Stimulated activated CD4-positive, alpha-beta T cell treated with anti-CD3 and anti-CD28 coated beads, Interleukin-1b, Interleukin-23, amount 100 ng/mL, for 48 hours (primary cell): ENCODE measurements at regions not wholly inside any gene's neighbourhood (a gene's known extent, or its start where the extent isn't known, plus 50 kb on each side); places are given as distances from the start of the nearest gene placed in this dataset.
A peak's percentile ranks its signal among the peaks of the same experiment; 100 is the strongest.
"Not testable (repeated sequence)": the region's sequence is repeated elsewhere in the genome, so short reads cannot be mapped to it uniquely, and the experiment has no call there.

Experiments used
- DNase-seq: peaks from one replicate; pipeline ENCODE4 v3.0.0-alpha.2; 2020

DNA sequence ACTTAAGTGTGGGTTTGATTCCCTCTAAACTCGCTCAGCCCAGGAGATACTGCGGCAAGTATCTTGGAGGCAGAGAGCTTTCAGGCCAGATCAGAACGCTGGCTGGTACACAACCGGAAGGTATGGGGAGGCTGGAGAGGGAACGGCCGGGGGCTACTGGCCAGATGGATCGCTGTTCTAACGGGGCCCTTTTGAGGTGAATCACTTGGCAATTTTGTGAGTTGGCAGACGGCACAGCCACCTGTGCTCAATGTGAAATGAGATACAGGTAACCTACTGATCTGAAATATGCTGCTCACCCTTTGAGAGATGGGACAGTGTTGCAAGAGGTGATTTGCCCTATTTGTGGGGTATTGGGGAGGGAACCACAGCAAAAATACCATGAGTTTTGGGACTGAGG is 622.9 kb upstream of the RBFOX1 start:
- no peak for DNase-seq

DNA sequence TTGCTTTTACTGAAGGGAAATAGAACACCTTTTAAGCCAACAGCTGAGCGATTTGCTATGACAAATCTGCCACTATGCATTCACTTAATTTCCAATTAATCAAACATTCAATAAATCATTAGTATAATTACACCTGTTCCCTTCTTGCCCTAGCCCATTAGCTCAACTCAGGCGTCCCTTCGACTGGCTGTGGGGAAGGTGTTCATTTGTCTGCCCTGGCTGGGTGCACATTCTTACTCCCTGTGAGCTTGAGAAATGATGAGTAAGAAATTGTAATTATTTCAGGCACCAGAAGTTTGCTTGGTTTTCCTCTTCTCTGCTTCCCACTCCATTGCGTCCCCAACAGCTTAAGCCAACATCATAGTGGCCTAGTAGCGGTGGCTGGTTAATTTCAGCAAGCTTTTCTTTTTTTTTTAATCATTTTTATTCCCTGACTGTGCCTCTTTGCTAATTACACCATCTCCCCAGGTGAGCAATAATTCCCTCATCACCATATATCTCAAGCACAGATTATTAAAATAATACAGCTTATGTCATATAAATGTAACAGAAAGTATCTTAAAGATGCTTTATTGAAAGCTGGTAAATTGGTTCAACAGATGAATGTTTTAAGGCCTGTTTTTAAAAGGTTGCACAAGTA is 623.9 kb upstream of the RBFOX1 start:
- no peak for DNase-seq

GRCh38 chr16:6704306-6704930 is 628.2 kb upstream of the RBFOX1 start:
- DNase-seq = no peak

GRCh38 chr16:6701096-6701495 is 631.5 kb upstream of the RBFOX1 start:
- no peak for DNase-seq

- no peak for DNase-seq
Observed at GRCh38 chr16:6698548-6698947, 634.1 kb upstream of the RBFOX1 start.

GRCh38 chr16:6695666-6696065 is 637.0 kb upstream of the RBFOX1 start:
- no peak for DNase-seq

GRCh38 chr16:6694636-6695035 is 638.0 kb upstream of the RBFOX1 start:
- no peak for DNase-seq

GRCh38 chr16:6693418-6693817 is 639.2 kb upstream of the RBFOX1 start:
- DNase-seq = not testable (repeated sequence)

- DNase-seq = no peak
Observed at GRCh38 chr16:6692874-6693273, 639.8 kb upstream of the RBFOX1 start.

DNA sequence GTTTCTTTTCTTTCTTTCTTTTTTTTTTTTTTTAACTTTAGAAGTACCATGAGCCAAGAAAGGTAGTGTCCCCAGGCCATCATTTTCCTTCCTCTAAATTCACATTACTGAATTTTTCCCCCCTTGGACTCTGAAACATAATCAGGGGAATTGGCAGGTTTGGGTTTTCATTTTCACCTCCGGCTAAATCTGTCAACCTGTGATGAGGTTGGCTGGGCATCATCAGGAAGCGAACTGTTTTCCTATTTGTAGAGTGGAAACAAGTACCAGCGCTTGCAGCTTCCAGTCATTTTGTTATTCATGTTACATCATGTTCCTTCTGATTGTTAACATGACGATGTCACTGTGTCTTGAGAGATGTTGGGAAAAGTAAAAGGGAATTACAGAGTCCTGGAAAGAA is 641.9 kb upstream of the RBFOX1 start:
- DNase-seq = no peak

GRCh38 chr16:6689643-6690042 is 643.0 kb upstream of the RBFOX1 start:
- DNase-seq = no peak

GRCh38 chr16:6687593-6687992 is 645.1 kb upstream of the RBFOX1 start:
- DNase-seq = no peak

DNA sequence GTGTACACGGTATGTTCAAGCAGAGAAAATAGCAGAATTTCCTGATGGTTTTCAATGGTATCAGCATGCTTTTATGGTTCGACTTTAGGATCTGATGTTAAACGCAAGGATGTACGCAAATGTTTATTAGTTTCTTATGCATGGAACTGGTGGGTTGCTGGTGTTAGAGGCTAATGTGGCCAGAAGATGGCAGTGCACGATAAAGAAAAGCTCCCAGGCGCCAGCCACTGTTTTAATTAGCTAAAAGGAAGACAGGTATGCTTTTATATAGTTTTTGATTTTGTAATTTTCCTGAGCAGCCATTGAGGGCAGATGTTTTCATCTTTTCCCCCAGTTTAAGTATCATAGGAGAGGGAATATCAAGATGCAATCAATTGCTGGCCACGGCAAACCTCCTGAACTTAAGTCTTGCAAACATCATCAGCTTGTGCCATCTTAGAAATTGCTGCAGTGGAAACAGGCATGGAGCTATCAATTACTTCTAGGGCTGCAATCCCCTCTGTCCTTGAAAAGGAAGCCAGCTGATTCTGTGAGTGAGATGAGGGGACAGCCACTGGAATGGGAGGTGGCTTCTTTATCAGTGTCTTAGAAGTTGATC is 648.5 kb upstream of the RBFOX1 start:
- DNase-seq = no peak

- peak; percentile 13 for DNase-seq
Observed at GRCh38 chr16:6682142-6682811, 650.4 kb upstream of the RBFOX1 start.

DNA sequence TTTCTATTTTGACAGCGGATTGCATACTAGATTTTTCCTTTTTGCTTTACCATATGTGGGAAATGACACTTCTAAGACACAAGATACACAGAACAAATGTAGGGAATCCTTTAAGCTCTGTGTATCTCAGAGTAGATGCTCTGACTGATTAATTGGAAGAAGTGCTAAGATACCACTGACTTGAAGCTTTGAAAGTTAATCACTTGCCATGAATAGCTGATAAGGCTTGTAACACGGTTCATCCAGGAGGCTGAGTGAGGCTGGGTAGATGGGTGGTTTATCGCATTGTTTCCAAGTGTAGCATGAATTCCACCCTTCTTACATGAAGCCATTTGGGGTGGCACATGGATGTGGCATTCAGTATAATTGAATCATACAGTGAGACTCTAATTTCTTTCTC is 654.1 kb upstream of the RBFOX1 start:
- DNase-seq = no peak

DNA sequence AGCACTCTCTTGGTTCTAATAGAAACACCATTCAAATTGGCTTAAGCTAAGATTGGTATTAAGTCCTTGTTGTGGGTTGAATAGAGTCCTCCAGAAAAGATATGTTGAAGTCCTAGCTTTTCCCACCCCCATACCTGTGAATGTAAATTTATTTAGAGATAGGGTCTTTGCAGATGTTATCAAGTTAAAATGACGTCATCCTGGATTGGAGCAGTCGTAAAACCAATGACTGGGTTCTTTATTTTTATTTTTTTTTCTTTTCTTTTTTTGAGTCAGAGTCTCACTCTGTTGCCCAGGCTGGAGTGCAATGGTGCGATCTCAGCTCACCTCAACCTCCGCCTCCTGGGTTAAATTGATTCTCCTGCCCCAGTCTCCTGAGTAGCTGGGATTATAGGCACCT is 658.6 kb upstream of the RBFOX1 start:
- no peak for DNase-seq

DNA sequence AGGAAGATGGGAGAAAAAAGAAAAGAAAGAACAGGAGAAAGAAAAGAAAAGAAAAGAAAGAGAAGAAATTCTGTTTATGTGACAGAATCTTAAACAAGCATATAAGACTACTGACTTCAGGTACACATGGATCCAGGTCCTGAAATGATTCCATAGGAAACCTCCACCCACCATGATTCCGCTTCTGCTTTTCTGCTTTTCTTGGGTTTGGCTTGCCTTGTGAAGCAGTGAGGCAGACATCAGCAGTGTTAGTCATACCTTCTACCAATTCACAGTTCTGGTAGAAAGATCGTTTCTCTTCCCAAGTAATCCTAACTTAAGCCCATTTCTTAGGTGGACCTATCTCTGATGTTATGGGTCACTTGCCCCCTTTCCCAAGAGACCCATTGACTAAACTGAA is 660.1 kb upstream of the RBFOX1 start:
- no peak for DNase-seq

- no peak for DNase-seq
Observed at GRCh38 chr16:6667393-6667792, 665.3 kb upstream of the RBFOX1 start.

DNA sequence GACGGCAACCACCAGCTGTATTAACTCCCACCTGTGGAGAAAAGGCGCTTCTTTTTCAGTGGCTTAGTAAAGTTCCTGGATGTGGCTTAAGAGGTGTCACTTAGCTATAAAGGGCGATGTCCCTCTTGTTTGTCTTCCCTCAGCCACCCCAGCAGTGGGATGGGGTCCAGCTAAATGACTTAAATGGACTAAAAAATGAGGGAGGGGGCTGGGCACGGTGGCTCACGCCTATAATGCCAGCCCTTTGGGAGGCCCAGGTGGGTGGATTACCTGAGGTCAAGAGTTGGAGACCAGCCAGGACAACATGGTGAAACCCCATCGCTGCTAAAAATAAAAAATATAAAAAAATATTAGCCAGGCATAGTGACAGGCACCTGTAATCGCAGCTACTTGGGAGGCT is 667.5 kb upstream of the RBFOX1 start:
- no peak for DNase-seq

DNA sequence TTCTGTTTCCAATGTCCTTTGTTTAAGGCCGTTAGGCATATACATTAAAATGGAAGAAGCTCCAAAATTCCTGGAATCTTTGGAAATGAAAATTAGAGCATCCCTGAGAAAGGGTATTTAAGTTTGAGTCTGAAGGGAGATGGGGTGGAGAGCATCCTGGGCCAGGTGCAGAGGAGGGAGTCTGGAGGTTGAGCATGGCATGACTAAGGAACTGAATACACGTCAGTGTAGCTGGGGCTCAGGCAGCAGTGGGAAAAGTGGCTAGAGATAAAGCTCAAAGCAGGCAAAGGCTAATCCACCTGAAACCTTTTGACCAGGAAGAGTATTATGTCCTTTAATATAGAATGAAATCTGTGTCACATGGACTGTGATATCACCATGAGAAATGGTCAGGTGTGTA is 669.0 kb upstream of the RBFOX1 start:
- no peak for DNase-seq

DNA sequence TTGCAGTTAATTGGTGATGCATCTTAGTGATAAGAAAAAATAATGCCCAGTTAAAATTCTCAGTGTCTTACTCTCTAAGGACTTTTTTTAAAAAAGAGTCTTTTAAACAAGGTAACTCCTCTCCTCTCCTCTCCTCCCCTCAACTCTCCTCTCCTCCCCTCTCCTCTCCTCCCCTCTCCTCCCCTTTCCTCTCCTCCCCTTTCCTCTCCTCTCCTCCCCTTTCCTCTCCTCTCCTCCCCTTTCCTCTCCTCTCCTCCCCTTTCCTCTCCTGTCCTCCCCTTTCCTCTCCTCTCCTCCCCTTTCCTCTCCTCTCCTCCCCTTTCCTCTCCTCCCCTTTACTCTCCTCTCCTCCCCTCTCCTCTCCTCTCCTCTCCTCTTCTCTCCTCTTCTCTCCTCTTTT is 675.9 kb upstream of the RBFOX1 start:
- no peak for DNase-seq

DNA sequence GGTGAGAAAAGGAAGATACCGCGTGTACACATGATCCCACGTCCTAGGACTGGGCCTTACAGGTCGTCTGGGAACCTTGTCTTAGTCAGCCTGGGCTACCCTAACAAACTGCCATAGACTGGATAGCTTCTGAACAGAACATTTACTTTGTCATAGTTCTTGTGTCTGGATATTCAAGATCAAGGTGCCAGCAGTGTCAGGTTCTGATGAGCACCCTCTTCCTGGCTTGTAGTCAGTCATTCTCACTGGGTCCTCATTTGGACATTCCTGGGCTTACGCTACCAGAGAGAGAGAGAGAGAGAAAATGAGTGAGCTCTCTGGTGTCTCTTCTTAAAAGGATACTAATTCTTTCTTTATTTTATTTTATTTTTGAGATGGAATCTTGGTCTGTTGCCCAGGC is 685.8 kb upstream of the RBFOX1 start:
- DNase-seq = no peak

- DNase-seq = no peak
Observed at GRCh38 chr16:6645768-6646568, 686.7 kb upstream of the RBFOX1 start.
